ENCODE measurements at regions not wholly inside any gene's neighbourhood (a gene's known extent, or its start where the extent isn't known, plus 50 kb on each side); places are given as distances from the start of the nearest gene placed in this dataset.
"Not testable (repeated sequence)": the region's sequence is repeated elsewhere in the genome, so short reads cannot be mapped to it uniquely, and the experiment has no call there.

GRCh38 chr5:2105141-2105540 lies 222.4 kb upstream of the IRX4 start:
- no peak for DNase-seq (ENCODE audit: low spot score)

- DNase-seq (ENCODE audit: low spot score) = peak; percentile 53
Measured at GRCh38 chr5:2103940-2104339, 221.2 kb upstream of the IRX4 start.

- no peak for DNase-seq (ENCODE audit: low spot score)
Measured at GRCh38 chr5:2102819-2103776, 220.4 kb upstream of the IRX4 start.

- no peak for DNase-seq (ENCODE audit: low spot score)
Measured at GRCh38 chr5:2101685-2102084, 219.0 kb upstream of the IRX4 start.

- no peak for DNase-seq (ENCODE audit: low spot score)
Measured at GRCh38 chr5:2096887-2097505, 214.3 kb upstream of the IRX4 start.

GRCh38 chr5:2095011-2095410 lies 212.3 kb upstream of the IRX4 start:
- no peak for DNase-seq (ENCODE audit: low spot score)

GRCh38 chr5:2094616-2094995 lies 211.9 kb upstream of the IRX4 start:
- no peak for DNase-seq (ENCODE audit: low spot score)

GRCh38 chr5:2093859-2094615 lies 211.3 kb upstream of the IRX4 start:
- peak; percentile 61 for DNase-seq (ENCODE audit: low spot score)

GRCh38 chr5:2091921-2092320 lies 209.2 kb upstream of the IRX4 start:
- DNase-seq (ENCODE audit: low spot score) = no peak

GRCh38 chr5:2087980-2088379 lies 205.3 kb upstream of the IRX4 start:
- DNase-seq (ENCODE audit: low spot score) = no peak

GRCh38 chr5:2075365-2075764 lies 192.6 kb upstream of the IRX4 start:
- DNase-seq (ENCODE audit: low spot score) = no peak

- no peak for DNase-seq (ENCODE audit: low spot score)
Measured at GRCh38 chr5:2071562-2071961, 188.8 kb upstream of the IRX4 start.

- peak; percentile 52 for DNase-seq (ENCODE audit: low spot score)
Measured at GRCh38 chr5:2070787-2071186, 188.1 kb upstream of the IRX4 start.

- no peak for DNase-seq (ENCODE audit: low spot score)
Measured at GRCh38 chr5:2068531-2068930, 185.8 kb upstream of the IRX4 start.

- DNase-seq (ENCODE audit: low spot score) = no peak
Measured at GRCh38 chr5:2066373-2066772, 183.6 kb upstream of the IRX4 start.

GRCh38 chr5:2063380-2063779 lies 180.7 kb upstream of the IRX4 start:
- DNase-seq (ENCODE audit: low spot score) = not testable (repeated sequence)

GRCh38 chr5:2052687-2053086 lies 170.0 kb upstream of the IRX4 start:
- DNase-seq (ENCODE audit: low spot score) = no peak

- DNase-seq (ENCODE audit: low spot score) = no peak
Measured at GRCh38 chr5:2049876-2050275, 167.2 kb upstream of the IRX4 start.

- peak; percentile 28 for DNase-seq (ENCODE audit: low spot score)
Measured at GRCh38 chr5:2048664-2049063, 165.9 kb upstream of the IRX4 start.

- DNase-seq (ENCODE audit: low spot score) = no peak
Measured at GRCh38 chr5:2047341-2047927, 164.7 kb upstream of the IRX4 start.

GRCh38 chr5:2044041-2044440 lies 161.3 kb upstream of the IRX4 start:
- no peak for DNase-seq (ENCODE audit: low spot score)

- DNase-seq (ENCODE audit: low spot score) = no peak
Measured at GRCh38 chr5:2039180-2039531, 156.4 kb upstream of the IRX4 start.

All from H4 (cell line).